ENCODE measurements at regions not wholly inside any gene's neighbourhood (a gene's known extent, or its start where the extent isn't known, plus 50 kb on each side); places are given as distances from the start of the nearest gene placed in this dataset.
"Not testable (repeated sequence)": the region's sequence is repeated elsewhere in the genome, so short reads cannot be mapped to it uniquely, and the experiment has no call there.

- DNase-seq (ENCODE audit: low read depth), result no peak
Observed at GRCh38 chr13:71214357-71214756, 652.6 kb downstream of the DACH1 start.

- no peak for DNase-seq (ENCODE audit: low read depth)
Observed at GRCh38 chr13:71213252-71213821, 653.7 kb downstream of the DACH1 start.

- no peak for DNase-seq (ENCODE audit: low read depth)
Observed at GRCh38 chr13:71210861-71211260, 656.1 kb downstream of the DACH1 start.

- no peak for DNase-seq (ENCODE audit: low read depth)
Observed at GRCh38 chr13:71209217-71209616, 657.8 kb downstream of the DACH1 start.

GRCh38 chr13:71184583-71184982 is 682.4 kb downstream of the DACH1 start:
- DNase-seq (ENCODE audit: low read depth), result not testable (repeated sequence)

- DNase-seq (ENCODE audit: low read depth), result not testable (repeated sequence)
Observed at GRCh38 chr13:71183352-71183751, 683.7 kb downstream of the DACH1 start.

GRCh38 chr13:71171740-71172139 is 695.3 kb downstream of the DACH1 start:
- DNase-seq (ENCODE audit: low read depth), result no peak

GRCh38 chr13:71169180-71169579 is 697.8 kb downstream of the DACH1 start:
- no peak for DNase-seq (ENCODE audit: low read depth)

GRCh38 chr13:71156550-71156949 is 710.5 kb downstream of the DACH1 start:
- no peak for DNase-seq (ENCODE audit: low read depth)

- no peak for DNase-seq (ENCODE audit: low read depth)
Observed at GRCh38 chr13:71149498-71150363, 717.3 kb downstream of the DACH1 start.

- no peak for DNase-seq (ENCODE audit: low read depth)
Observed at GRCh38 chr13:71149046-71149445, 718.0 kb downstream of the DACH1 start.

GRCh38 chr13:71148396-71148795 is 718.6 kb downstream of the DACH1 start:
- no peak for DNase-seq (ENCODE audit: low read depth)

GRCh38 chr13:71144883-71145282 is 722.1 kb downstream of the DACH1 start:
- no peak for DNase-seq (ENCODE audit: low read depth)

- DNase-seq (ENCODE audit: low read depth), result no peak
Observed at GRCh38 chr13:71137101-71137500, 729.9 kb downstream of the DACH1 start.

GRCh38 chr13:71124230-71124629 is 742.8 kb downstream of the DACH1 start:
- no peak for DNase-seq (ENCODE audit: low read depth)

- no peak for DNase-seq (ENCODE audit: low read depth)
Observed at GRCh38 chr13:71118779-71119364, 748.1 kb downstream of the DACH1 start.

GRCh38 chr13:71117920-71118319 is 749.1 kb downstream of the DACH1 start:
- no peak for DNase-seq (ENCODE audit: low read depth)

GRCh38 chr13:71115301-71115700 is 751.7 kb downstream of the DACH1 start:
- DNase-seq (ENCODE audit: low read depth), result no peak

- no peak for DNase-seq (ENCODE audit: low read depth)
Observed at GRCh38 chr13:71096421-71096820, 770.6 kb downstream of the DACH1 start.

GRCh38 chr13:71090990-71091389 is 776.0 kb downstream of the DACH1 start:
- DNase-seq (ENCODE audit: low read depth), result no peak

- DNase-seq (ENCODE audit: low read depth), result no peak
Observed at GRCh38 chr13:71089056-71089455, 777.9 kb downstream of the DACH1 start.

GRCh38 chr13:71087432-71087831 is 779.6 kb downstream of the DACH1 start:
- DNase-seq (ENCODE audit: low read depth), result no peak

- DNase-seq (ENCODE audit: low read depth), result no peak
Observed at GRCh38 chr13:71087006-71087405, 780.0 kb downstream of the DACH1 start.
